ENCODE measurements at regions not wholly inside any gene's neighbourhood (a gene's known extent, or its start where the extent isn't known, plus 50 kb on each side); places are given as distances from the start of the nearest gene placed in this dataset.

- Mint-ChIP-seq H3K4me3 (no peak overlapping the region), H3K4me1 (peaks cover 40% of the 10 kb centered on the region), H3K27ac (no peak overlapping the region), H3K27me3 (peaks cover 8% of the 10 kb centered on the region), H3K9me3 (peaks cover 9 to 42% of the 10 kb centered on the region in 2 donors)
- DNase-seq (no peak), ATAC-seq (no peak)
Measured at GRCh38 chr5:82674671-82675070, 396.5 kb upstream of the RPS23 start.

GRCh38 chr5:82673057-82673809 lies 395.1 kb upstream of the RPS23 start:
- Mint-ChIP-seq H3K4me3 (peak overlapping the region in 1 of 2 donors; percentile 14), H3K9me3 (peaks cover 9 to 42% of the 10 kb centered on the region in 2 donors), H3K27ac (peak overlapping the region in 1 of 2 donors; percentile 52), H3K27me3 (peaks cover 15% of the 10 kb centered on the region), H3K4me1 (peaks cover 40% of the 10 kb centered on the region)
- ATAC-seq (peak; percentile 77), DNase-seq (peak; percentile 7 to 32)

- H3K9me3 Mint-ChIP-seq: peaks cover 9 to 27% of the 10 kb centered on the region in 2 donors
- peaks cover 28% of the 10 kb centered on the region for H3K27me3 Mint-ChIP-seq
- no peak overlapping the region for H3K4me3 Mint-ChIP-seq
- ATAC-seq (no peak), DNase-seq (no peak)
- peaks cover 22% of the 10 kb centered on the region for H3K4me1 Mint-ChIP-seq
- no peak overlapping the region for H3K27ac Mint-ChIP-seq
Measured at GRCh38 chr5:82670692-82671091, 392.5 kb upstream of the RPS23 start.

GRCh38 chr5:82669720-82670119 lies 391.6 kb upstream of the RPS23 start:
- no peak overlapping the region for H3K4me3 Mint-ChIP-seq
- no peak overlapping the region for H3K27ac Mint-ChIP-seq
- no peak for DNase-seq
- H3K4me1 Mint-ChIP-seq: peaks cover 22% of the 10 kb centered on the region
- H3K9me3 Mint-ChIP-seq: peaks cover 9 to 23% of the 10 kb centered on the region in 2 donors
- ATAC-seq: no peak
- H3K27me3 Mint-ChIP-seq: peaks cover 28% of the 10 kb centered on the region

- DNase-seq (no peak), ATAC-seq (no peak)
- H3K4me3 Mint-ChIP-seq: no peak overlapping the region
- no peaks in the 10 kb centered on the region for H3K9me3 Mint-ChIP-seq
- H3K27me3 Mint-ChIP-seq: peaks cover 28% of the 10 kb centered on the region
- peaks cover 13% of the 10 kb centered on the region for H3K4me1 Mint-ChIP-seq
- no peak overlapping the region for H3K27ac Mint-ChIP-seq
Measured at GRCh38 chr5:82666312-82666711, 388.2 kb upstream of the RPS23 start.

GRCh38 chr5:82664732-82665131 lies 386.6 kb upstream of the RPS23 start:
- DNase-seq: no peak
- ATAC-seq: peak; percentile 45

GRCh38 chr5:82663225-82663624 lies 385.1 kb upstream of the RPS23 start:
- DNase-seq (no peak), ATAC-seq (no peak)
- no peak overlapping the region for H3K4me3 Mint-ChIP-seq
- no peaks in the 10 kb centered on the region for H3K4me1 Mint-ChIP-seq
- no peak overlapping the region for H3K27ac Mint-ChIP-seq
- H3K9me3 Mint-ChIP-seq: no peaks in the 10 kb centered on the region
- H3K27me3 Mint-ChIP-seq: peaks cover 12% of the 10 kb centered on the region

More at GRCh38 chr5:82664732-82665131, 386.6 kb upstream of the RPS23 start:
- Mint-ChIP-seq H3K27ac (no peak overlapping the region), H3K4me1 (no peaks in the 10 kb centered on the region), H3K27me3 (peaks cover 20% of the 10 kb centered on the region), H3K4me3 (no peak overlapping the region), H3K9me3 (no peaks in the 10 kb centered on the region)

- peaks cover 11% of the 10 kb centered on the region for H3K27me3 Mint-ChIP-seq
- H3K27ac Mint-ChIP-seq: no peak overlapping the region
- no peaks in the 10 kb centered on the region for H3K4me1 Mint-ChIP-seq
- ATAC-seq (no peak), DNase-seq (no peak)
- no peak overlapping the region for H3K4me3 Mint-ChIP-seq
- H3K9me3 Mint-ChIP-seq: no peaks in the 10 kb centered on the region
Measured at GRCh38 chr5:82662340-82662739, 384.2 kb upstream of the RPS23 start.

- Mint-ChIP-seq H3K9me3 (no peaks in the 10 kb centered on the region), H3K4me3 (no peak overlapping the region), H3K27ac (no peak overlapping the region), H3K27me3 (peaks cover 7% of the 10 kb centered on the region), H3K4me1 (no peaks in the 10 kb centered on the region)
- no peak for ATAC-seq
- no peak for DNase-seq
Measured at GRCh38 chr5:82661933-82662332, 383.8 kb upstream of the RPS23 start.

GRCh38 chr5:82661462-82661861 lies 383.3 kb upstream of the RPS23 start:
- Mint-ChIP-seq H3K27me3 (peaks cover 3% of the 10 kb centered on the region), H3K27ac (no peak overlapping the region), H3K4me3 (no peak overlapping the region), H3K9me3 (no peaks in the 10 kb centered on the region), H3K4me1 (no peaks in the 10 kb centered on the region)
- ATAC-seq (no peak), DNase-seq (no peak)

GRCh38 chr5:82659115-82659514 lies 381.0 kb upstream of the RPS23 start:
- no peaks in the 10 kb centered on the region for H3K9me3 Mint-ChIP-seq
- no peaks in the 10 kb centered on the region for H3K4me1 Mint-ChIP-seq
- DNase-seq: no peak
- peaks cover under 1% of the 10 kb centered on the region for H3K27me3 Mint-ChIP-seq
- H3K27ac Mint-ChIP-seq: no peak overlapping the region
- H3K4me3 Mint-ChIP-seq: no peak overlapping the region
- ATAC-seq: no peak

GRCh38 chr5:82657033-82657699 lies 379.0 kb upstream of the RPS23 start:
- H3K4me1 Mint-ChIP-seq: no peaks in the 10 kb centered on the region
- ATAC-seq (no peak), DNase-seq (no peak)
- H3K9me3 Mint-ChIP-seq: peaks cover 0 to 7% of the 10 kb centered on the region in 2 donors
- H3K27ac Mint-ChIP-seq: no peak overlapping the region
- no peak overlapping the region for H3K4me3 Mint-ChIP-seq
- H3K27me3 Mint-ChIP-seq: peaks cover 16% of the 10 kb centered on the region

- Mint-ChIP-seq H3K4me3 (no peak overlapping the region), H3K27me3 (peaks cover 16% of the 10 kb centered on the region), H3K27ac (no peak overlapping the region), H3K4me1 (no peaks in the 10 kb centered on the region), H3K9me3 (peaks cover 0 to 9% of the 10 kb centered on the region in 2 donors)
- ATAC-seq (no peak), DNase-seq (no peak)
Measured at GRCh38 chr5:82656341-82656761, 378.2 kb upstream of the RPS23 start.

- peaks cover 0 to 9% of the 10 kb centered on the region in 2 donors for H3K9me3 Mint-ChIP-seq
- H3K27me3 Mint-ChIP-seq: peaks cover 16% of the 10 kb centered on the region
- no peaks in the 10 kb centered on the region for H3K4me1 Mint-ChIP-seq
- no peak overlapping the region for H3K4me3 Mint-ChIP-seq
- no peak for DNase-seq
- H3K27ac Mint-ChIP-seq: no peak overlapping the region
- no peak for ATAC-seq
Measured at GRCh38 chr5:82655078-82655477, 376.9 kb upstream of the RPS23 start.

GRCh38 chr5:82649943-82650342 lies 371.8 kb upstream of the RPS23 start:
- Mint-ChIP-seq H3K4me1 (no peaks in the 10 kb centered on the region), H3K27me3 (peaks cover 24% of the 10 kb centered on the region), H3K9me3 (peaks cover 0 to 9% of the 10 kb centered on the region in 2 donors), H3K4me3 (no peak overlapping the region), H3K27ac (no peak overlapping the region)
- DNase-seq (no peak), ATAC-seq (no peak)

GRCh38 chr5:82644766-82645165 lies 366.6 kb upstream of the RPS23 start:
- Mint-ChIP-seq H3K27ac (no peak overlapping the region), H3K4me3 (no peak overlapping the region), H3K27me3 (peaks cover 8% of the 10 kb centered on the region), H3K9me3 (no peaks in the 10 kb centered on the region), H3K4me1 (no peaks in the 10 kb centered on the region)
- DNase-seq (no peak), ATAC-seq (no peak)

Measured in stimulated activated naive CD8-positive, alpha-beta T cell treated with anti-CD3 and anti-CD28 coated beads, Interleukin-15, amount 100 ng/mL, for 72 hours (primary cell).